IMR-90 (cell line): ENCODE measurements at regions not wholly inside any gene's neighbourhood (a gene's known extent, or its start where the extent isn't known, plus 50 kb on each side); places are given as distances from the start of the nearest gene placed in this dataset.
"Not testable (repeated sequence)": the region's sequence is repeated elsewhere in the genome, so short reads cannot be mapped to it uniquely, and the experiment has no call there.

Source experiments
- ATAC-seq: fragments of 200-7000 bp; cut with Tn5 transposase; 2 replicates; pipeline ENCODE4 v1.9.1; 2020; ENCODE audit warnings: low read depth, mild to moderate bottlenecking, moderate library complexity
- BruUV-seq: library from RNA; stranded (reverse); fragments of 400-500 nt; replicated peaks from 2 replicates; lab custom pipeline; 2021; lab: Mats Ljungman, UMichigan
- CTCF ChIA-PET: fragments of 300-600 bp; formaldehyde crosslinking; extraction: SDS; loops from one replicate; lab custom pipeline; 2021; ENCODE audit warnings: antibody characterized with exemption; lab: Yijun Ruan, JAX
- POLR2A ChIA-PET: fragments of 300-600 bp; sonication (Branson Sonifier 250); formaldehyde crosslinking; loops from one replicate; lab custom pipeline; 2022; ENCODE audit warnings: antibody characterized with exemption; ENCODE audit not compliant: unreplicated experiment; lab: Charles Lee
- DNase-seq: peaks from one replicate; pipeline ENCODE4 v3.0.0; 2013
- H2AFZ ChIP-seq: replicated peaks from 2 replicates; pipeline ENCODE3; 2013; ENCODE audit warnings: low read length, mild to moderate bottlenecking; ENCODE audit not compliant: poor library complexity
- H2AK5ac ChIP-seq: 2 replicates; pipeline ENCODE4 v1.6.1; 2013; ENCODE audit warnings: low read depth, low read length, inconsistent platforms
- H2AK9ac ChIP-seq: replicated peaks from 2 replicates; pipeline ENCODE3; 2013; ENCODE audit warnings: mild to moderate bottlenecking, low read depth, low read length, moderate library complexity; ENCODE audit not compliant: poor library complexity
- H2BK120ac ChIP-seq: 2 replicates; pipeline ENCODE4 v1.6.1; 2013; ENCODE audit warnings: low read depth, low read length, inconsistent platforms
- H2BK15ac ChIP-seq: 3 replicates; pipeline ENCODE4 v1.6.1; 2013; ENCODE audit warnings: low read depth, low read length, inconsistent platforms
- H2BK20ac ChIP-seq: 2 replicates; pipeline ENCODE4 v1.6.1; 2013; ENCODE audit warnings: low read depth, mild to moderate bottlenecking, inconsistent platforms, low read length, moderate library complexity
- H2BK5ac ChIP-seq: 2 replicates; pipeline ENCODE4 v1.6.1; 2013; ENCODE audit warnings: mild to moderate bottlenecking, low read depth, low read length, inconsistent platforms; ENCODE audit not compliant: poor library complexity, severe bottlenecking
- H3K14ac ChIP-seq: replicated peaks from 2 replicates; pipeline ENCODE4 v1.6.1; 2013; ENCODE audit warnings: low read depth, low read length, inconsistent platforms
- H3K18ac ChIP-seq: 2 replicates; pipeline ENCODE4 v1.6.1; 2013; ENCODE audit warnings: low read depth, low read length, control low read depth
- H3K23ac ChIP-seq: 2 replicates; pipeline ENCODE4 v1.6.1; 2013; ENCODE audit warnings: low read depth, low read length, inconsistent platforms
- H3K27ac ChIP-seq: 2 replicates; pipeline ENCODE4 v1.5.1; 2013; ENCODE audit warnings: mild to moderate bottlenecking, control low read depth, low read length; ENCODE audit not compliant: insufficient read depth
- H3K27me3 ChIP-seq: 2 replicates; pipeline ENCODE4 v1.6.1; 2013; ENCODE audit warnings: low read length; ENCODE audit not compliant: control insufficient read depth, insufficient read depth
- H3K36me3 ChIP-seq: 2 replicates; pipeline ENCODE4 v1.6.1; 2013; ENCODE audit warnings: low read length, mixed read lengths; ENCODE audit not compliant: control insufficient read depth, insufficient read depth
- H3K4ac ChIP-seq: 2 replicates; pipeline ENCODE4 v1.6.1; 2013; ENCODE audit warnings: low read depth, low read length, inconsistent platforms
- H3K4me1 ChIP-seq: 2 replicates; pipeline ENCODE4 v1.6.1; 2013; ENCODE audit warnings: low read length, mixed read lengths; ENCODE audit not compliant: control insufficient read depth, insufficient read depth
- H3K4me2 ChIP-seq: 2 replicates; pipeline ENCODE4 v1.6.1; 2013; ENCODE audit warnings: low read depth, mild to moderate bottlenecking, control low read depth, low read length, moderate library complexity
- H3K4me3 ChIP-seq: 2 replicates; pipeline ENCODE4 v1.5.1; 2013; ENCODE audit warnings: low read depth, mild to moderate bottlenecking, control low read depth, low read length, moderate library complexity; ENCODE audit not compliant: insufficient read depth
- H3K56ac ChIP-seq: 2 replicates; pipeline ENCODE4 v1.6.1; 2013; ENCODE audit warnings: low read length, inconsistent platforms; ENCODE audit not compliant: insufficient read depth; ENCODE audit errors: extremely low read depth
- H3K79me1 ChIP-seq, 2 experiments: 2 replicates each; pipeline ENCODE4 v1.6.1; 2013; ENCODE audit warnings: low read length in 2 of 2, inconsistent platforms in 1 of 2, low read depth in 1 of 2
- H3K9ac ChIP-seq: 2 replicates; pipeline ENCODE4 v1.6.1; 2013; ENCODE audit warnings: low read depth, low read length, control low read depth
- H3K9me1 ChIP-seq: 2 replicates; pipeline ENCODE4 v1.6.1; 2013; ENCODE audit warnings: low read length, inconsistent platforms; ENCODE audit not compliant: insufficient read depth
- H3K9me3 ChIP-seq: 2 replicates; pipeline ENCODE4 v1.6.1; 2013; ENCODE audit warnings: low read length; ENCODE audit not compliant: control insufficient read depth, insufficient read depth
- H4K20me1 ChIP-seq: 2 replicates; pipeline ENCODE4 v1.6.1; 2013; ENCODE audit warnings: low read length, inconsistent platforms; ENCODE audit not compliant: insufficient read depth
- H4K5ac ChIP-seq: 2 replicates; pipeline ENCODE4 v1.6.1; 2013; ENCODE audit warnings: mild to moderate bottlenecking, low read depth, low read length, control low read depth
- H4K8ac ChIP-seq, 2 experiments: 2 replicates each; pipeline ENCODE4 v1.6.1; 2013; ENCODE audit warnings: low read depth in 2 of 2, low read length in 2 of 2, control low read depth in 1 of 2, inconsistent platforms in 1 of 2
- H4K91ac ChIP-seq: 2 replicates; pipeline ENCODE4 v1.6.1; 2013; ENCODE audit warnings: low read depth, low read length, inconsistent platforms; ENCODE audit not compliant: insufficient read depth
- WGBS, 2 experiments: methylation state at CpG; one replicate each; pipeline versions ENCODE4 v1.1.5 to v1.1.7; 2013; ENCODE audit warnings: missing lambda C conversion rate in 2 of 2; ENCODE audit not compliant: insufficient read length in 1 of 2; ENCODE audit errors: extremely low coverage in 2 of 2; 5-methylcytosine and 5-hydroxymethylcytosine counted together
- dilution Hi-C: fragments of 300-500 bp; cut with HindIII; formaldehyde crosslinking; loops from one replicate; pipeline ENCODE4 v1.14.3; 2018; ENCODE audit warnings: low sequenced_read_pairs; ENCODE audit not compliant: unreplicated experiment
- in situ Hi-C: fragments of 300-500 bp; cut with MboI; formaldehyde crosslinking; loops from 3 replicates; pipeline ENCODE4 v1.14.3; 2019; ENCODE audit warnings: low sequenced_read_pairs, inconsistent platforms, mixed read lengths
- intact Hi-C: fragments of 100-400 bp; cut with micrococcal nuclease; formaldehyde crosslinking; loops from 2 replicates; pipeline ENCODE4 v1.10.0; 2022

DNA sequence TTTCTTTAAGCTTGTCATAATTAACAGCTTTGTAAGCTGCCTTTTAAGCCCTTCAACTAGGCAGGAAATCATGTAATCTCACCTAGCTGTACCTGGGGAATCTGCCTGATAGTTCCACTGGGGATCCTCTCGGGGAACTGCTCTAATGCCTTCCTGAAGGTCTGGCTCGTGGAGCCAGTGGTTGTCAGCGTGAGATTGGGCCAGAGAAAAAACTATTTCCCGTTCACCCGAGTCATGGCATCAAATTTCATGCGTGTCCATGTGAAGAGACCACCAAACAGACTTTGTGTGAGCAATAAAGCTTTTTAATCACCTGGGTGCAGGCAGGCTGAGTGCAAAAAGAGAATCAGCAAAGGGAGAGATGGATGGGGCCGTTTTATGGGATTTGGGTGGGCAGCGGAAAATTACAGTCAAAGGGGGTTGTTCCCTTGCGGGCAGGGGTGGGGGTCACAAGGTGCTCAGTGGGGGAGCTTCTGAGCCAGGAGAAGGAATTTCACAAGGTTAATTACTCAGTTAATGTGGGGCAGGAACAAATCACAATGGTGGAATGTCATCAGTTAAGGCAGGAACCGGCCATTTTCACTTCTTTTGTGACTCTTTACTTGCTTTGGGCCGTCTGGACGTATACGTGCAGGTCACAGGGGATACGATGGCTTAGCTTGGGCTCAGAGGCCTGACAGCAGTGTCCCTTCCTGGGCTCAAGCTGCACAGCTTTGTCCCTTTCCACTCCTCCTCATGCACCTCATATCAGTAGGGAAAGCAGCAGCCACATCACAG is 170.7 kb downstream of the UNC5CL start:
- H3K4ac ChIP-seq, H3K4me1 ChIP-seq, DNase-seq, H3K27me3 ChIP-seq, H3K56ac ChIP-seq, H3K9me3 ChIP-seq, H3K4me2 ChIP-seq, dilution Hi-C loops, H3K23ac ChIP-seq, H2BK15ac ChIP-seq, H4K91ac ChIP-seq, H3K9ac ChIP-seq, in situ Hi-C loops, intact Hi-C loops, H4K5ac ChIP-seq, H4K20me1 ChIP-seq, H3K36me3 ChIP-seq, H2BK5ac ChIP-seq, BruUV-seq, H4K8ac ChIP-seq, CTCF ChIA-PET, H2BK20ac ChIP-seq, ATAC-seq, H2AFZ ChIP-seq, H2AK9ac ChIP-seq, H3K27ac ChIP-seq, H3K14ac ChIP-seq, H2AK5ac ChIP-seq, H3K79me1 ChIP-seq, POLR2A ChIA-PET, H3K9me1 ChIP-seq, H3K18ac ChIP-seq, H3K4me3 ChIP-seq, H2BK120ac ChIP-seq: not testable (repeated sequence)
- WGBS, 2 experiments, result 53% methylated on average over 8 of the region's 14 CpGs; no CpG with 5 or more reads in 1 of the 2 experiments

DNA sequence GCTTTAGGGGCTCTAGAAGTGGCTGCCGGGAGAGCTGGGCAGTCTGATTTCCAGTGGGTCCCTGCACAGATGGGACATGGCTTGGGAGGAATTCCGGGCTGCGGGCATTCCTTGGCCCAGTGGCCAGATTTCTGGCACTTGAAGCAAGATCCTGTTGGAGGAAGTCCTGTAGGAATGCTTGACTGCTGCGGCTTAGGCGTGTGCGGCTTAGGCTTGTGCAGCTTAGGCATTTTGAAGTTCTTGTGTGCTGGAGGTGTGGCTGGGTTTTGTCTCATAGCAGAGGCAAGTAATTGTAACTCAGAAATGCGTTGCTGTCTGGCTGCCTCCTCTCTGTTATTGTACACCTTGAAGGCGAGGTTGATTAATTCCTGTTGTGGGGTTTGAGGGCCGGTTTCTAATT is 171.5 kb downstream of the UNC5CL start:
- H2AK9ac ChIP-seq, H3K4ac ChIP-seq, H3K79me1 ChIP-seq, dilution Hi-C loops, H3K9me1 ChIP-seq, DNase-seq, H3K4me2 ChIP-seq, H2BK20ac ChIP-seq, H2BK15ac ChIP-seq, H2AK5ac ChIP-seq, H3K4me1 ChIP-seq, H4K8ac ChIP-seq, H3K27me3 ChIP-seq, H4K5ac ChIP-seq, H3K9ac ChIP-seq, H3K9me3 ChIP-seq, H2BK120ac ChIP-seq, H3K36me3 ChIP-seq, H3K4me3 ChIP-seq, H4K91ac ChIP-seq, H2AFZ ChIP-seq, ATAC-seq, intact Hi-C loops, H3K18ac ChIP-seq, H3K23ac ChIP-seq, BruUV-seq, CTCF ChIA-PET, H3K14ac ChIP-seq, H4K20me1 ChIP-seq, in situ Hi-C loops, H2BK5ac ChIP-seq, H3K27ac ChIP-seq, POLR2A ChIA-PET, H3K56ac ChIP-seq: not testable (repeated sequence)
- WGBS, 2 experiments, result 74% methylated on average over 3 of the region's 9 CpGs; no CpG with 5 or more reads in 1 of the 2 experiments
